Keratinocyte (primary cell): ENCODE measurements at regions not wholly inside any gene's neighbourhood (a gene's known extent, or its start where the extent isn't known, plus 50 kb on each side); places are given as distances from the start of the nearest gene placed in this dataset.

Experiments
- EZH2 ChIP-seq: IDR thresholded peaks from one replicate; pipeline ENCODE4 v1.6.1; 2012; ENCODE audit warnings: inconsistent platforms, mild to moderate bottlenecking, low read length, moderate library complexity
- TF ChIP-seq, protein P1 (sequence below), 3 experiments: IDR thresholded peaks in 1 of 3; conservative IDR thresholded peaks in 1 of 3; optimal IDR thresholded peaks in 1 of 3; 2 replicates in 2 of 3; 3 replicates in 1 of 3; pipeline versions ENCODE3 to v1.5.1; 2011; ENCODE audit warnings: low read length in 3 of 3, mild to moderate bottlenecking in 3 of 3, moderate library complexity in 2 of 3, control low read depth in 1 of 3, inconsistent platforms in 1 of 3; ENCODE audit not compliant: insufficient read depth in 2 of 3; ENCODE audit errors: extremely low read depth in 1 of 3

GRCh38 chr2:2456721-2457120 lies 125.6 kb upstream of the MYT1L start:
- TF ChIP-seq, protein P1, sequence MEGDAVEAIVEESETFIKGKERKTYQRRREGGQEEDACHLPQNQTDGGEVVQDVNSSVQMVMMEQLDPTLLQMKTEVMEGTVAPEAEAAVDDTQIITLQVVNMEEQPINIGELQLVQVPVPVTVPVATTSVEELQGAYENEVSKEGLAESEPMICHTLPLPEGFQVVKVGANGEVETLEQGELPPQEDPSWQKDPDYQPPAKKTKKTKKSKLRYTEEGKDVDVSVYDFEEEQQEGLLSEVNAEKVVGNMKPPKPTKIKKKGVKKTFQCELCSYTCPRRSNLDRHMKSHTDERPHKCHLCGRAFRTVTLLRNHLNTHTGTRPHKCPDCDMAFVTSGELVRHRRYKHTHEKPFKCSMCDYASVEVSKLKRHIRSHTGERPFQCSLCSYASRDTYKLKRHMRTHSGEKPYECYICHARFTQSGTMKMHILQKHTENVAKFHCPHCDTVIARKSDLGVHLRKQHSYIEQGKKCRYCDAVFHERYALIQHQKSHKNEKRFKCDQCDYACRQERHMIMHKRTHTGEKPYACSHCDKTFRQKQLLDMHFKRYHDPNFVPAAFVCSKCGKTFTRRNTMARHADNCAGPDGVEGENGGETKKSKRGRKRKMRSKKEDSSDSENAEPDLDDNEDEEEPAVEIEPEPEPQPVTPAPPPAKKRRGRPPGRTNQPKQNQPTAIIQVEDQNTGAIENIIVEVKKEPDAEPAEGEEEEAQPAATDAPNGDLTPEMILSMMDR (optimal IDR thresholded peaks at IDR 0.05 in 1 of 3, IDR thresholded peaks at IDR 0.05 in 1 of 3, conservative IDR thresholded peaks at IDR 0.05 in 1 of 3; ENCODE audit: extremely low read depth in 1 of 3, insufficient read depth in 2 of 3, low read length in 3 of 3), result no peak
- TF ChIP-seq EZH2, result no peak
